BJ (cell line): ENCODE measurements at regions not wholly inside any gene's neighbourhood (a gene's known extent, or its start where the extent isn't known, plus 50 kb on each side); places are given as distances from the start of the nearest gene placed in this dataset.

ENCODE experiments used
- CTCF ChIA-PET: fragments of 350-600 bp; formaldehyde crosslinking; extraction: SDS; loops from one replicate; lab custom pipeline; 2021; ENCODE audit warnings: antibody characterized with exemption, inconsistent platforms; lab: Yijun Ruan, JAX
- POLR2A ChIA-PET: fragments of 300-600 bp; sonication (Branson Sonifier 250); formaldehyde crosslinking; extraction: SDS; loops from one replicate; lab custom pipeline; 2021; ENCODE audit warnings: antibody characterized with exemption; lab: Charles Lee
- DNase-seq: peaks from one replicate; pipeline ENCODE4 v3.0.0-alpha.2; 2011; ENCODE audit warnings: low read depth
- H3K27me3 ChIP-seq: 2 replicates; pipeline ENCODE4 v1.6.0; 2011; ENCODE audit warnings: low read length; ENCODE audit not compliant: control insufficient read depth, insufficient read depth
- H3K36me3 ChIP-seq: 2 replicates; pipeline ENCODE4 v1.5.1; 2011; ENCODE audit warnings: low read length; ENCODE audit not compliant: control insufficient read depth, insufficient read depth
- H3K4me3 ChIP-seq: 2 replicates; pipeline ENCODE4 v1.5.1; 2011; ENCODE audit warnings: low read depth, mild to moderate bottlenecking, control low read depth, low read length
- CTCF ChIP-seq: IDR thresholded peaks from 2 replicates; pipeline ENCODE4 v1.5.1; 2011; ENCODE audit warnings: low read depth, mild to moderate bottlenecking, control low read depth, inconsistent platforms, low read length, moderate library complexity; ENCODE audit not compliant: insufficient read depth

- POLR2A ChIA-PET: no interaction called here
- no peak for TF ChIP-seq CTCF
- Histone ChIP-seq H3K27me3 (no peaks in the 10 kb centered on the region), H3K4me3 (no peak overlapping the region), H3K36me3 (no peaks in the 10 kb centered on the region)
- DNase-seq: no peak
- CTCF ChIA-PET: no interaction called here
Observed at GRCh38 chr4:58163156-58163555, 1053.0 kb upstream of the IGFBP7 start.

GRCh38 chr4:58149404-58150085 lies 1039.4 kb upstream of the IGFBP7 start:
- no peak for TF ChIP-seq CTCF
- CTCF ChIA-PET: no interaction called here
- no peak overlapping the region for H3K4me3 ChIP-seq
- H3K36me3 ChIP-seq: no peaks in the 10 kb centered on the region
- DNase-seq: no peak
- H3K27me3 ChIP-seq: no peaks in the 10 kb centered on the region
- POLR2A ChIA-PET: no interaction called here

GRCh38 chr4:58144721-58145120 lies 1034.5 kb upstream of the IGFBP7 start:
- POLR2A ChIA-PET: no interaction called here
- CTCF ChIA-PET: no interaction called here
- no peak for DNase-seq
- Histone ChIP-seq H3K4me3 (no peak overlapping the region), H3K36me3 (no peaks in the 10 kb centered on the region), H3K27me3 (no peaks in the 10 kb centered on the region)
- no peak for TF ChIP-seq CTCF

GRCh38 chr4:58138786-58139668 lies 1028.8 kb upstream of the IGFBP7 start:
- H3K36me3 ChIP-seq: no peaks in the 10 kb centered on the region
- no peaks in the 10 kb centered on the region for H3K27me3 ChIP-seq
- H3K4me3 ChIP-seq: no peak overlapping the region
- no peak for DNase-seq
- TF ChIP-seq CTCF: no peak
- POLR2A ChIA-PET: no interaction called here
- CTCF ChIA-PET: no interaction called here

- H3K4me3 ChIP-seq: no peak overlapping the region
- DNase-seq: no peak
- no peaks in the 10 kb centered on the region for H3K36me3 ChIP-seq
- CTCF ChIA-PET: no interaction called here
- no peak for TF ChIP-seq CTCF
- no peaks in the 10 kb centered on the region for H3K27me3 ChIP-seq
- POLR2A ChIA-PET: no interaction called here
Observed at GRCh38 chr4:58136604-58137003, 1026.4 kb upstream of the IGFBP7 start.
